Calu3 (cell line): ENCODE measurements at regions not wholly inside any gene's neighbourhood (a gene's known extent, or its start where the extent isn't known, plus 50 kb on each side); places are given as distances from the start of the nearest gene placed in this dataset.

Source experiments
- BruUV-seq: library from RNA; stranded (reverse); fragments of 400-500 nt; replicated peaks from 2 replicates; lab custom pipeline; 2021; lab: Mats Ljungman, UMichigan
- CTCF ChIA-PET: fragments of 300-600 bp; sonication (Branson Sonifier 250); formaldehyde crosslinking; loops from one replicate; lab custom pipeline; 2022; ENCODE audit warnings: antibody characterized with exemption; lab: Charles Lee
- DNase-seq: peaks from one replicate; pipeline ENCODE4 v3.0.0; 2022
- H3K27ac Mint-ChIP-seq: one replicate; pipeline ENCODE4 v1.8.0; 2022; ENCODE audit warnings: mixed read lengths; ENCODE audit not compliant: unreplicated experiment
- H3K27me3 Mint-ChIP-seq: one replicate; pipeline ENCODE4 v1.8.0; 2022; ENCODE audit warnings: mixed read lengths; ENCODE audit not compliant: unreplicated experiment
- H3K36me3 Mint-ChIP-seq: one replicate; pipeline ENCODE4 v1.8.0; 2022; ENCODE audit warnings: mild to moderate bottlenecking, moderate library complexity, mixed read lengths; ENCODE audit not compliant: insufficient read depth, unreplicated experiment
- H3K4me1 Mint-ChIP-seq: one replicate; pipeline ENCODE4 v1.8.0; 2022; ENCODE audit warnings: mild to moderate bottlenecking, low read depth, mixed read lengths; ENCODE audit not compliant: unreplicated experiment
- H3K4me3 Mint-ChIP-seq: one replicate; pipeline ENCODE4 v1.8.0; 2022; ENCODE audit warnings: mild to moderate bottlenecking, low read depth, moderate library complexity, mixed read lengths; ENCODE audit not compliant: unreplicated experiment
- H3K9me3 Mint-ChIP-seq: one replicate; pipeline ENCODE4 v1.8.0; 2022; ENCODE audit warnings: low read depth, mixed read lengths; ENCODE audit not compliant: unreplicated experiment
- CTCF ChIP-seq: fragments of 200-600 bp; IDR thresholded peaks from one replicate; pipeline ENCODE4 v1.8.0; 2022; ENCODE audit warnings: antibody characterized with exemption; ENCODE audit not compliant: unreplicated experiment
- intact Hi-C: fragments of 100-400 bp; cut with micrococcal nuclease; formaldehyde crosslinking; loops from one replicate; pipeline ENCODE4 v1.10.0; 2022; ENCODE audit not compliant: unreplicated experiment

GRCh38 chr2:236777408-236777807, 207.8 kb downstream of the ACKR3 start:
- CTCF ChIA-PET, result no interaction called here
- Mint-ChIP-seq H3K4me3 (no peak overlapping the region), H3K27me3 (peaks cover 9% of the 10 kb centered on the region), H3K9me3 (no peaks in the 10 kb centered on the region), H3K4me1 (peaks cover 8% of the 10 kb centered on the region), H3K36me3 (no peaks in the 10 kb centered on the region), H3K27ac (no peak overlapping the region)
- intact Hi-C loops, result no loop called here
- TF ChIP-seq CTCF, result no peak
- DNase-seq, result no peak
- no TSS peak for BruUV-seq

- intact Hi-C loops, result no loop called here
- no peak for DNase-seq
- Mint-ChIP-seq H3K27me3 (no peaks in the 10 kb centered on the region), H3K4me1 (peaks cover 33% of the 10 kb centered on the region), H3K36me3 (no peaks in the 10 kb centered on the region), H3K9me3 (peaks cover 3% of the 10 kb centered on the region), H3K4me3 (no peak overlapping the region), H3K27ac (peak overlapping the region; percentile 80)
- no TSS peak for BruUV-seq
- CTCF ChIA-PET, result no interaction called here
- no peak for TF ChIP-seq CTCF
Measured at GRCh38 chr2:236781933-236782816, 212.6 kb downstream of the ACKR3 start.

GRCh38 chr2:236782938-236783337, 213.3 kb downstream of the ACKR3 start:
- Mint-ChIP-seq H3K4me3 (no peak overlapping the region), H3K4me1 (peaks cover 33% of the 10 kb centered on the region), H3K36me3 (no peaks in the 10 kb centered on the region), H3K27ac (peak overlapping the region; percentile 80), H3K27me3 (no peaks in the 10 kb centered on the region), H3K9me3 (peaks cover 3% of the 10 kb centered on the region)
- CTCF ChIA-PET, result no interaction called here
- no peak for TF ChIP-seq CTCF
- no TSS peak for BruUV-seq
- peak; percentile 48 for DNase-seq
- intact Hi-C loops, result no loop called here

GRCh38 chr2:236783417-236784020, 213.9 kb downstream of the ACKR3 start:
- peak overlapping the region; percentile 80 for H3K27ac Mint-ChIP-seq
- TF ChIP-seq CTCF, result no peak
- peaks cover 33% of the 10 kb centered on the region for H3K4me1 Mint-ChIP-seq
- intact Hi-C loops, result no loop called here
- no peaks in the 10 kb centered on the region for H3K36me3 Mint-ChIP-seq
- peaks cover 3% of the 10 kb centered on the region for H3K9me3 Mint-ChIP-seq
- no TSS peak for BruUV-seq
- DNase-seq, result no peak
- H3K4me3 Mint-ChIP-seq, result no peak overlapping the region
- no peaks in the 10 kb centered on the region for H3K27me3 Mint-ChIP-seq
- CTCF ChIA-PET, result no interaction called here
